Mesenchymal stem cell (in vitro differentiated cells and primary cell): ENCODE measurements at regions not wholly inside any gene's neighbourhood (a gene's known extent, or its start where the extent isn't known, plus 50 kb on each side); places are given as distances from the start of the nearest gene placed in this dataset.

Experiments used
- DNase-seq: peaks from one replicate; pipeline ENCODE4 v3.0.0-alpha.2; 2013
- H2AFZ ChIP-seq: one replicate; pipeline ENCODE4 v1.6.1; 2013; ENCODE audit warnings: low read depth, mild to moderate bottlenecking, control low read depth, inconsistent platforms, low read length, moderate library complexity
- H2AK5ac ChIP-seq: 2 replicates; pipeline ENCODE4 v1.6.1; 2013; ENCODE audit warnings: low read length, moderate library complexity, mild to moderate bottlenecking, inconsistent platforms; ENCODE audit not compliant: severe bottlenecking
- H2BK120ac ChIP-seq: one replicate; pipeline ENCODE4 v1.6.1; 2013; ENCODE audit warnings: low read depth, mild to moderate bottlenecking, inconsistent platforms, low read length, moderate library complexity
- H2BK12ac ChIP-seq, 2 experiments: one replicate each; pipeline ENCODE4 v1.6.1; 2013; ENCODE audit warnings: inconsistent platforms in 2 of 2, low read length in 2 of 2, mild to moderate bottlenecking in 2 of 2, moderate library complexity in 2 of 2, control low read depth in 1 of 2
- H2BK15ac ChIP-seq: one replicate; pipeline ENCODE4 v1.6.1; 2013; ENCODE audit warnings: mild to moderate bottlenecking, low read depth, inconsistent platforms; ENCODE audit not compliant: poor library complexity, severe bottlenecking
- H2BK5ac ChIP-seq: 2 replicates; pipeline ENCODE4 v1.6.1; 2013; ENCODE audit warnings: low read depth, mild to moderate bottlenecking, low read length, control low read depth, inconsistent platforms; ENCODE audit not compliant: poor library complexity, severe bottlenecking
- H3K14ac ChIP-seq, 2 experiments: one replicate each; pipeline ENCODE4 v1.6.1; 2013; ENCODE audit warnings: inconsistent platforms in 2 of 2, low read length in 2 of 2, control low read depth in 1 of 2, mild to moderate bottlenecking in 1 of 2, moderate library complexity in 1 of 2
- H3K18ac ChIP-seq, 2 experiments: one replicate each; pipeline ENCODE4 v1.6.1; 2013; ENCODE audit warnings: inconsistent platforms in 2 of 2, low read length in 2 of 2, control low read depth in 1 of 2, low read depth in 1 of 2, mild to moderate bottlenecking in 1 of 2
- H3K23ac ChIP-seq, 2 experiments: one replicate each; pipeline ENCODE4 v1.6.1; 2013; ENCODE audit warnings: inconsistent platforms in 2 of 2, low read length in 2 of 2, mild to moderate bottlenecking in 2 of 2, moderate library complexity in 2 of 2, control low read depth in 1 of 2
- H3K27ac ChIP-seq: 2 replicates; pipeline ENCODE4 v1.5.1; 2013; ENCODE audit warnings: mild to moderate bottlenecking, moderate library complexity, low read length, control low read depth, inconsistent platforms; ENCODE audit not compliant: poor library complexity, severe bottlenecking
- H3K27me3 ChIP-seq, 2 experiments: 2 replicates each; pipeline versions ENCODE4 v1.6.1 to v1.7.0; 2013; ENCODE audit warnings: low read length in 2 of 2, mild to moderate bottlenecking in 2 of 2, moderate library complexity in 2 of 2, control low read depth in 1 of 2, inconsistent platforms in 1 of 2; ENCODE audit not compliant: control insufficient read depth in 1 of 2, insufficient read depth in 1 of 2
- H3K36me3 ChIP-seq, 2 experiments: 2 replicates each; pipeline versions ENCODE4 v1.6.1 to v1.7.0; 2013; ENCODE audit warnings: low read length in 2 of 2, control low read depth in 1 of 2, inconsistent platforms in 1 of 2, low read depth in 1 of 2, mild to moderate bottlenecking in 1 of 2; ENCODE audit not compliant: insufficient read depth in 2 of 2, control insufficient read depth in 1 of 2
- H3K4ac ChIP-seq, 2 experiments: one replicate each; pipeline ENCODE4 v1.6.1; 2013; ENCODE audit warnings: inconsistent platforms in 2 of 2, low read length in 2 of 2, mild to moderate bottlenecking in 2 of 2, moderate library complexity in 2 of 2, control low read depth in 1 of 2, low read depth in 1 of 2
- H3K4me1 ChIP-seq: 2 replicates; pipeline ENCODE4 v1.6.1; 2013; ENCODE audit warnings: low read depth, low read length, control low read depth; ENCODE audit not compliant: control insufficient read depth, insufficient read depth
- H3K4me2 ChIP-seq: 2 replicates; pipeline ENCODE4 v1.6.1; 2013; ENCODE audit warnings: low read length, mild to moderate bottlenecking, inconsistent platforms; ENCODE audit not compliant: poor library complexity, severe bottlenecking
- H3K4me3 ChIP-seq, 2 experiments: 2 replicates each; pipeline versions ENCODE4 v1.5.1 to v1.7.0; 2013; ENCODE audit warnings: low read length in 2 of 2, mild to moderate bottlenecking in 2 of 2, control low read depth in 1 of 2, low read depth in 1 of 2; ENCODE audit not compliant: insufficient read depth in 1 of 2
- H3K79me1 ChIP-seq: replicated peaks from 2 replicates; pipeline ENCODE4 v1.6.1; 2013; ENCODE audit warnings: mild to moderate bottlenecking, control low read depth, low read length, inconsistent platforms; ENCODE audit not compliant: poor library complexity, severe bottlenecking
- H3K9ac ChIP-seq: 2 replicates; pipeline ENCODE4 v1.7.0; 2013; ENCODE audit warnings: mild to moderate bottlenecking, low read length, moderate library complexity
- H3K9me3 ChIP-seq: 2 replicates; pipeline ENCODE4 v1.7.0; 2013; ENCODE audit warnings: mild to moderate bottlenecking, low read length; ENCODE audit not compliant: control insufficient read depth
- H4K8ac ChIP-seq: one replicate; pipeline ENCODE4 v1.6.1; 2013; ENCODE audit warnings: inconsistent platforms, mild to moderate bottlenecking, low read length, moderate library complexity
- H4K91ac ChIP-seq: one replicate; pipeline ENCODE4 v1.6.1; 2013; ENCODE audit warnings: mild to moderate bottlenecking, low read length, inconsistent platforms
- WGBS: methylation state at CpG from one replicate; pipeline ENCODE4 v1.1.7; 2013; ENCODE audit warnings: mixed read lengths; 5-methylcytosine and 5-hydroxymethylcytosine counted together

GRCh38 chr13:50159607-50160006 lies 144.4 kb downstream of the KCNRG start:
- Histone ChIP-seq H3K27me3 (no peaks in the 10 kb centered on the region), H2AFZ (no peak overlapping the region), H3K4ac (no peak overlapping the region), H3K27ac (no peak overlapping the region), H4K91ac (no peak overlapping the region), H3K79me1 (no peaks in the 10 kb centered on the region), H2BK5ac (no peak overlapping the region), H3K4me2 (no peak overlapping the region), H3K23ac (no peak overlapping the region), H2BK12ac (no peak overlapping the region), H2BK120ac (no peak overlapping the region), H2BK15ac (no peak overlapping the region), H3K9ac (no peak overlapping the region), H3K18ac (no peak overlapping the region), H4K8ac (no peak overlapping the region), H3K4me1 (peaks cover 2% of the 10 kb centered on the region), H3K4me3 (no peak overlapping the region), H2AK5ac (no peak overlapping the region), H3K9me3 (no peaks in the 10 kb centered on the region), H3K36me3 (no peaks in the 10 kb centered on the region), H3K14ac (no peak overlapping the region)
- no CpG with 5 or more reads among the region's 1 CpG for WGBS
- DNase-seq, result peak; percentile 28

GRCh38 chr13:50161052-50161451 lies 145.8 kb downstream of the KCNRG start:
- 45% methylated on average over 2 of the region's 2 CpGs for WGBS
- no peaks in the 10 kb centered on the region for H3K79me1 ChIP-seq

GRCh38 chr13:50162001-50162400 lies 146.8 kb downstream of the KCNRG start:
- H2BK5ac ChIP-seq, result no peak overlapping the region
- no peak overlapping the region for H2BK12ac ChIP-seq
- H3K27me3 ChIP-seq, result no peaks in the 10 kb centered on the region
- H3K79me1 ChIP-seq, result no peaks in the 10 kb centered on the region
- no peak overlapping the region for H3K4me2 ChIP-seq
- H3K27ac ChIP-seq, result no peak overlapping the region
- DNase-seq, result peak; percentile 38
- H3K18ac ChIP-seq, result no peak overlapping the region
- no peak overlapping the region for H2BK15ac ChIP-seq
- no peak overlapping the region for H3K14ac ChIP-seq
- WGBS, result 34% methylated on average over 3 of the region's 4 CpGs
- H4K91ac ChIP-seq, result no peak overlapping the region
- H2BK120ac ChIP-seq, result no peak overlapping the region
- H3K4me3 ChIP-seq, result no peak overlapping the region
- no peaks in the 10 kb centered on the region for H3K4me1 ChIP-seq
- no peak overlapping the region for H2AK5ac ChIP-seq
- no peak overlapping the region for H2AFZ ChIP-seq
- H3K9me3 ChIP-seq, result no peaks in the 10 kb centered on the region
- no peaks in the 10 kb centered on the region for H3K36me3 ChIP-seq
- H3K9ac ChIP-seq, result no peak overlapping the region
- no peak overlapping the region for H3K4ac ChIP-seq
- H3K23ac ChIP-seq, result no peak overlapping the region
- no peak overlapping the region for H4K8ac ChIP-seq

More at GRCh38 chr13:50161052-50161451, 145.8 kb downstream of the KCNRG start:
- Histone ChIP-seq H2BK5ac (no peak overlapping the region), H4K8ac (peak overlapping the region; percentile 6), H2AFZ (no peak overlapping the region), H2BK120ac (no peak overlapping the region), H3K27ac (no peak overlapping the region), H3K4me2 (no peak overlapping the region), H3K4me1 (peaks cover under 1% of the 10 kb centered on the region), H3K18ac (no peak overlapping the region), H4K91ac (no peak overlapping the region), H2BK12ac (peak overlapping the region in 1 of 2 experiments; percentile 23), H3K9me3 (no peaks in the 10 kb centered on the region), H3K36me3 (no peaks in the 10 kb centered on the region), H2AK5ac (no peak overlapping the region), H3K27me3 (no peaks in the 10 kb centered on the region), H3K4me3 (no peak overlapping the region), H2BK15ac (no peak overlapping the region), H3K23ac (no peak overlapping the region), H3K9ac (no peak overlapping the region), H3K4ac (no peak overlapping the region), H3K14ac (no peak overlapping the region)
- DNase-seq, result peak; percentile 51

- Histone ChIP-seq H3K4ac (no peak overlapping the region), H2BK5ac (no peak overlapping the region)
- 60% methylated on average over 1 of the region's 2 CpGs for WGBS
These were observed 147.3 kb downstream of the KCNRG start for GRCh38 chr13:50162567-50162966.

More at GRCh38 chr13:50162567-50162966, 147.3 kb downstream of the KCNRG start:
- Histone ChIP-seq H3K4me2 (no peak overlapping the region), H3K79me1 (no peaks in the 10 kb centered on the region), H2BK120ac (no peak overlapping the region), H3K9me3 (no peaks in the 10 kb centered on the region), H2BK12ac (no peak overlapping the region), H2BK15ac (no peak overlapping the region), H3K36me3 (no peaks in the 10 kb centered on the region), H3K4me1 (no peaks in the 10 kb centered on the region), H3K27me3 (no peaks in the 10 kb centered on the region), H2AFZ (no peak overlapping the region), H3K14ac (no peak overlapping the region), H4K91ac (no peak overlapping the region), H2AK5ac (no peak overlapping the region), H3K23ac (no peak overlapping the region), H3K4me3 (no peak overlapping the region), H3K9ac (no peak overlapping the region), H3K27ac (no peak overlapping the region), H3K18ac (no peak overlapping the region), H4K8ac (no peak overlapping the region)
- DNase-seq, result no peak
